H1 (cell line): ENCODE measurements at regions not wholly inside any gene's neighbourhood (a gene's known extent, or its start where the extent isn't known, plus 50 kb on each side); places are given as distances from the start of the nearest gene placed in this dataset.

Source experiments
- CTCF ChIA-PET: fragments of 300-600 bp; sonication (Branson Sonifier 250); formaldehyde crosslinking; loops from one replicate; lab custom pipeline; 2021; ENCODE audit not compliant: partially characterized antibody; lab: Charles Lee
- POLR2A ChIA-PET: fragments of 300-600 bp; sonication (Branson Sonifier 250); formaldehyde crosslinking; loops from one replicate; lab custom pipeline; 2021; ENCODE audit warnings: inconsistent platforms; ENCODE audit not compliant: partially characterized antibody; lab: Charles Lee
- DNase-seq, 2 experiments: peaks; one replicate each; pipeline versions ENCODE4 v3.0.0 to v3.0.0-alpha.2; 2010 to 2022; ENCODE audit warnings: low spot score in 2 of 2, low read depth in 1 of 2, mixed read lengths in 1 of 2
- FAIRE-seq: peaks from 2 replicates; lab custom pipeline; 2011; peaks lifted over from hg19 to GRCh38; lab: Jason Lieb, UNC
- H2AFZ ChIP-seq: 2 replicates; pipeline ENCODE4 v1.8.1; 2012; ENCODE audit warnings: low read length, inconsistent platforms
- H2AK5ac ChIP-seq: 2 replicates; pipeline ENCODE4 v1.6.1; 2013; ENCODE audit warnings: low read depth, low read length
- H2BK120ac ChIP-seq: replicated peaks from 2 replicates; pipeline ENCODE3; 2013; ENCODE audit warnings: low read depth, low read length, inconsistent platforms
- H2BK12ac ChIP-seq: 2 replicates; pipeline ENCODE4 v1.6.1; 2013; ENCODE audit warnings: low read depth, low read length
- H2BK15ac ChIP-seq: 2 replicates; pipeline ENCODE4 v1.6.1; 2013; ENCODE audit warnings: low read length
- H2BK20ac ChIP-seq: 2 replicates; pipeline ENCODE4 v1.6.1; 2013; ENCODE audit warnings: low read length
- H2BK5ac ChIP-seq: 2 replicates; pipeline ENCODE4 v1.6.1; 2013; ENCODE audit warnings: low read depth, low read length
- H3K14ac ChIP-seq: 2 replicates; pipeline ENCODE4 v1.6.1; 2013; ENCODE audit warnings: inconsistent platforms; ENCODE audit not compliant: insufficient read length
- H3K18ac ChIP-seq: 2 replicates; pipeline ENCODE4 v1.6.1; 2013; ENCODE audit warnings: low read length; ENCODE audit errors: extremely low read depth
- H3K23ac ChIP-seq: 2 replicates; pipeline ENCODE4 v1.6.1; 2013; ENCODE audit warnings: inconsistent platforms; ENCODE audit not compliant: insufficient read length
- H3K23me2 ChIP-seq: 2 replicates; pipeline ENCODE4 v1.6.1; 2013; ENCODE audit warnings: low read depth, low read length
- H3K27ac ChIP-seq: 2 replicates; pipeline ENCODE4 v1.6.1; 2011; ENCODE audit warnings: low read depth, low read length, inconsistent platforms
- H3K27me3 ChIP-seq, 4 experiments: replicated peaks in 1 of 4; 1 replicate in 1 of 4; 2 replicates in 3 of 4; pipeline versions ENCODE4 v1.6.1 to v1.8.1; 2011 to 2013; ENCODE audit warnings: low read length in 3 of 4, mild to moderate bottlenecking in 3 of 4, inconsistent platforms in 2 of 4, mixed read lengths in 2 of 4, moderate library complexity in 1 of 4; ENCODE audit not compliant: control insufficient read depth in 3 of 4, insufficient read depth in 3 of 4; ENCODE audit errors: extremely low read depth in 1 of 4
- H3K36me3 ChIP-seq, 4 experiments: 2 replicates each; pipeline versions ENCODE4 v1.6.1 to v1.8.1; 2011 to 2013; ENCODE audit warnings: mild to moderate bottlenecking in 4 of 4, low read length in 3 of 4, moderate library complexity in 2 of 4, control low read depth in 1 of 4, inconsistent platforms in 1 of 4; ENCODE audit not compliant: insufficient read depth in 4 of 4, control insufficient read depth in 2 of 4
- H3K4ac ChIP-seq: replicated peaks from 2 replicates; pipeline ENCODE3; 2013; ENCODE audit warnings: low read length, low read depth, mixed read lengths, inconsistent platforms; ENCODE audit not compliant: insufficient read length
- H3K4me1 ChIP-seq, 4 experiments: replicated peaks in 1 of 4; 1 replicate in 1 of 4; 2 replicates in 3 of 4; pipeline versions ENCODE4 v1.6.1 to v1.8.1; 2011 to 2013; ENCODE audit warnings: low read length in 3 of 4, inconsistent platforms in 2 of 4, mixed read lengths in 1 of 4; ENCODE audit not compliant: insufficient read depth in 4 of 4, control insufficient read depth in 3 of 4
- H3K4me2 ChIP-seq, 2 experiments: 2 replicates each; pipeline versions ENCODE4 v1.6.1 to v1.8.1; 2011 to 2013; ENCODE audit warnings: low read depth in 2 of 2, low read length in 2 of 2, control low read depth in 1 of 2, inconsistent platforms in 1 of 2, mild to moderate bottlenecking in 1 of 2; ENCODE audit not compliant: insufficient read depth in 1 of 2
- H3K4me3 ChIP-seq, 4 experiments: fragments of 200-600, 300-600 bp in 1 of 4; sonication (generic), shearing (Covaris generic), sonication (Bioruptor Twin) in 1 of 4; 2 replicates each; pipeline versions ENCODE4 v1.5.1 to v1.8.1; 2011 to 2016; ENCODE audit warnings: low read length in 4 of 4, low read depth in 3 of 4, control low read depth in 2 of 4, inconsistent platforms in 2 of 4, mild to moderate bottlenecking in 2 of 4, mixed read lengths in 1 of 4, moderate library complexity in 1 of 4; ENCODE audit not compliant: insufficient read depth in 2 of 4; ENCODE audit errors: extremely low read depth in 1 of 4
- H3K56ac ChIP-seq: replicated peaks from 2 replicates; pipeline ENCODE3; 2013; ENCODE audit warnings: low read depth, mild to moderate bottlenecking, mixed read lengths, low read length, inconsistent platforms; ENCODE audit not compliant: insufficient read length
- H3K79me1 ChIP-seq: 2 replicates; pipeline ENCODE4 v1.6.1; 2013; ENCODE audit warnings: low read depth, low read length, control low read depth
- H3K79me2 ChIP-seq, 2 experiments: 2 replicates each; pipeline versions ENCODE4 v1.6.1 to v1.8.1; 2012 to 2013; ENCODE audit warnings: low read length in 2 of 2, mild to moderate bottlenecking in 2 of 2, inconsistent platforms in 1 of 2; ENCODE audit not compliant: insufficient read depth in 2 of 2, control insufficient read depth in 1 of 2
- H3K9ac ChIP-seq, 4 experiments: replicated peaks in 1 of 4; 1 replicate in 1 of 4; 2 replicates in 3 of 4; pipeline versions ENCODE4 v1.6.1 to v1.8.1; 2011 to 2013; ENCODE audit warnings: low read depth in 3 of 4, low read length in 3 of 4, control low read depth in 2 of 4, mild to moderate bottlenecking in 2 of 4, moderate library complexity in 2 of 4, inconsistent platforms in 1 of 4; ENCODE audit errors: extremely low read depth in 1 of 4
- H3K9me3 ChIP-seq, 2 experiments: 2 replicates each; pipeline versions ENCODE4 v1.6.1 to v1.8.1; 2012 to 2013; ENCODE audit warnings: mild to moderate bottlenecking in 2 of 2, moderate library complexity in 2 of 2, control low read depth in 1 of 2, inconsistent platforms in 1 of 2, low read depth in 1 of 2, low read length in 1 of 2, mixed read lengths in 1 of 2; ENCODE audit not compliant: insufficient read depth in 2 of 2
- H4K20me1 ChIP-seq, 2 experiments: replicated peaks in 1 of 2; 2 replicates each; pipeline versions ENCODE3 to v1.8.1; 2011 to 2013; ENCODE audit warnings: inconsistent platforms in 2 of 2, low read length in 2 of 2, mild to moderate bottlenecking in 1 of 2; ENCODE audit not compliant: insufficient read depth in 2 of 2, control insufficient read depth in 1 of 2
- H4K5ac ChIP-seq: 2 replicates; pipeline ENCODE4 v1.6.1; 2013; ENCODE audit warnings: low read length, low read depth, mixed read lengths, inconsistent platforms; ENCODE audit not compliant: insufficient read length
- H4K8ac ChIP-seq: 2 replicates; pipeline ENCODE4 v1.8.0; 2013; ENCODE audit warnings: mild to moderate bottlenecking, moderate library complexity, low read length, inconsistent platforms; ENCODE audit not compliant: insufficient read depth; ENCODE audit errors: extremely low read depth
- H4K91ac ChIP-seq: replicated peaks from 2 replicates; pipeline ENCODE3; 2013; ENCODE audit warnings: low read length, mixed read lengths, inconsistent platforms; ENCODE audit not compliant: insufficient read length
- CBX5 ChIP-seq: fragments of 300-800, 300-1000 bp; sonication (generic); IDR thresholded peaks from 2 replicates; pipeline ENCODE4 v1.7.1; 2016; ENCODE audit warnings: antibody characterized with exemption, low read length, low read depth
- CHD2 ChIP-seq: IDR thresholded peaks from 2 replicates; pipeline ENCODE4 v1.6.1; 2012; ENCODE audit warnings: low read length, improper control_type of control experiment
- CTBP2 ChIP-seq: IDR thresholded peaks from 2 replicates; pipeline ENCODE4 v1.7.0; 2011; ENCODE audit warnings: borderline replicate concordance, mild to moderate bottlenecking, moderate library complexity, mixed read lengths, low read length; ENCODE audit not compliant: insufficient read depth, insufficient read length
- E2F6 ChIP-seq: IDR thresholded peaks from 2 replicates; pipeline ENCODE4 v1.6.1; 2012; ENCODE audit warnings: inconsistent platforms
- JUN ChIP-seq: IDR thresholded peaks from 2 replicates; pipeline ENCODE4 v1.6.1; 2011; ENCODE audit warnings: low read depth, mild to moderate bottlenecking, improper control_type of control experiment, low read length
- KDM1A ChIP-seq: fragments of 200-600, 300-600 bp; sonication (generic); IDR thresholded peaks from 2 replicates; pipeline ENCODE4 v1.7.1; 2016; ENCODE audit warnings: mild to moderate bottlenecking, low read length, borderline replicate concordance
- POLR2A ChIP-seq, 2 experiments: IDR thresholded peaks; 1 replicate in 1 of 2; 2 replicates in 1 of 2; pipeline ENCODE4 v1.6.1; 2011; ENCODE audit warnings: low read depth in 2 of 2, low read length in 2 of 2, mild to moderate bottlenecking in 2 of 2; ENCODE audit errors: control extremely low read depth in 1 of 2
- RAD21 ChIP-seq, 2 experiments: IDR thresholded peaks in 1 of 2; conservative IDR thresholded peaks in 1 of 2; 2 replicates each; pipeline ENCODE4 v1.6.1; 2011; ENCODE audit warnings: low read depth in 2 of 2, low read length in 2 of 2, improper control_type of control experiment in 1 of 2, inconsistent platforms in 1 of 2, mild to moderate bottlenecking in 1 of 2, moderate library complexity in 1 of 2
- SP4 ChIP-seq: IDR thresholded peaks from 2 replicates; pipeline ENCODE4 v1.6.1; 2012; ENCODE audit warnings: low read length, inconsistent platforms
- SRF ChIP-seq: IDR thresholded peaks from 2 replicates; pipeline ENCODE4 v1.6.1; 2011; ENCODE audit warnings: mild to moderate bottlenecking, low read depth, low read length, moderate library complexity
- SUZ12 ChIP-seq: fragments of 200-600 bp; sonication (generic); IDR thresholded peaks from 2 replicates; pipeline ENCODE4 v1.6.1; 2012; ENCODE audit warnings: mild to moderate bottlenecking, inconsistent platforms, low read length, moderate library complexity, mixed read lengths
- TAF7 ChIP-seq: optimal IDR thresholded peaks from 2 replicates; pipeline ENCODE3; 2011; ENCODE audit warnings: low read depth, mild to moderate bottlenecking, inconsistent platforms, low read length, moderate library complexity, borderline replicate concordance
- TBP ChIP-seq: IDR thresholded peaks from 2 replicates; pipeline ENCODE4 v1.6.1; 2011; ENCODE audit warnings: low read depth, low read length, improper control_type of control experiment
- WGBS, 2 experiments: shearing (Covaris generic) in 1 of 2; methylation state at CpG; one replicate each; pipeline versions ENCODE4 v1.1.6 to v1.1.7; 2013 to 2015; ENCODE audit warnings: low lambda C conversion rate in 2 of 2, mixed read lengths in 2 of 2, inconsistent platforms in 1 of 2, low coverage in 1 of 2, missing lambda C conversion rate in 1 of 2; ENCODE audit not compliant: insufficient replicate concordance in 2 of 2, insufficient coverage in 1 of 2, insufficient read length in 1 of 2; ENCODE audit errors: extremely low coverage in 1 of 2, missing lambda C conversion rate in 1 of 2; 5-methylcytosine and 5-hydroxymethylcytosine counted together

GRCh38 chr2:199216253-199216652, 241.5 kb downstream of the SATB2 start:
- no peak overlapping the region for H3K4me3 ChIP-seq
- H3K23me2 ChIP-seq, result no peaks in the 10 kb centered on the region
- H2AK5ac ChIP-seq, result no peak overlapping the region
- no peak overlapping the region for H2BK12ac ChIP-seq
- H3K27ac ChIP-seq, result no peak overlapping the region
- no peak overlapping the region for H2AFZ ChIP-seq
- H2BK5ac ChIP-seq, result no peak overlapping the region
- no peak overlapping the region for H2BK120ac ChIP-seq
- H3K4me2 ChIP-seq, result no peak overlapping the region
- no peak overlapping the region for H3K14ac ChIP-seq
- no peaks in the 10 kb centered on the region for H3K27me3 ChIP-seq
- DNase-seq, result no peak
- H3K4ac ChIP-seq, result no peak overlapping the region
- H3K23ac ChIP-seq, result no peak overlapping the region
- H4K5ac ChIP-seq, result no peak overlapping the region
- H4K20me1 ChIP-seq, result no peaks in the 10 kb centered on the region
- H3K18ac ChIP-seq, result no peak overlapping the region
- CTCF ChIA-PET, result no interaction called here
- no peaks in the 10 kb centered on the region; a peak in 1 of 8 replicates for H3K36me3 ChIP-seq
- H3K9me3 ChIP-seq, result no peaks in the 10 kb centered on the region
- no peak overlapping the region for H3K56ac ChIP-seq
- H4K8ac ChIP-seq, result no peak overlapping the region
- no peak overlapping the region for H2BK20ac ChIP-seq
- POLR2A ChIA-PET, result no interaction called here
- 100% methylated on average over 3 of the region's 3 CpGs; no CpG with 5 or more reads in 1 of the 2 experiments for WGBS, 2 experiments
- no peak overlapping the region for H3K9ac ChIP-seq
- H3K79me2 ChIP-seq, result no peaks in the 10 kb centered on the region
- FAIRE-seq, result no peak
- no peak overlapping the region for H4K91ac ChIP-seq
- no peaks in the 10 kb centered on the region for H3K79me1 ChIP-seq
- H3K4me1 ChIP-seq, result no peaks in the 10 kb centered on the region
- no peak overlapping the region for H2BK15ac ChIP-seq
- TF ChIP-seq CBX5 (no peak), SUZ12 (no peak), CHD2 (no peak), POLR2A (IDR thresholded peaks at IDR 0.05; ENCODE audit: control extremely low read depth in 1 of 2, low read depth in 2 of 2, low read length in 2 of 2) (no peak), JUN (no peak), KDM1A (no peak), CTBP2 (no peak), SRF (no peak), E2F6 (no peak), RAD21 (IDR thresholded peaks at IDR 0.05 in 1 of 2, conservative IDR thresholded peaks at IDR 0.05 in 1 of 2; ENCODE audit: low read depth in 2 of 2, low read length in 2 of 2) (no peak), TAF7 (no peak), SP4 (no peak), TBP (no peak)
